ENCODE measurements at regions not wholly inside any gene's neighbourhood (a gene's known extent, or its start where the extent isn't known, plus 50 kb on each side); places are given as distances from the start of the nearest gene placed in this dataset.

- no peak for DNase-seq (ENCODE audit: low read depth)
Observed at GRCh38 chr2:236496340-236496739, 73.3 kb upstream of the ACKR3 start.

DNA sequence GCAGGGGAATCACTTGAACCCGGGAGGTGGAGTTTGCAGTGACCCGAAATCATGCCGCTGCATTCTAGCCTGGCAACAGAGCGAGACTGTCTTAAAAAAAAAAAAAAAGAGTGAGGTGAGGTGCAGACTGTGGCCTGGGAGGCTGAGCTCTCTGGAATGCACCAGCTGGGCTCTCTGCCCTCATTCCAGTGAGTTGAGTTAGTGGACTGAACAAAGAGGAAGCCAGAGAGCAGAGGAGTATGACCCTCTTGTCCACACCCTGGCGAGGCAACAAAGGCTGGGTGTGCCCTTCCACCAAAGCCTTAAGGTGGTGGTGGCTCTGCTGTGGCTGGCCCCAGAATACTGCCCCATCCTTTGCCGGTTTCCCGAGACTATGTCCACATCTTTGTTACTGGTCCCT, 71.3 kb upstream of the ACKR3 start:
- DNase-seq (ENCODE audit: low read depth) = no peak

- no peak for DNase-seq (ENCODE audit: low read depth)
Observed at GRCh38 chr2:236499691-236500578, 69.7 kb upstream of the ACKR3 start.

DNA sequence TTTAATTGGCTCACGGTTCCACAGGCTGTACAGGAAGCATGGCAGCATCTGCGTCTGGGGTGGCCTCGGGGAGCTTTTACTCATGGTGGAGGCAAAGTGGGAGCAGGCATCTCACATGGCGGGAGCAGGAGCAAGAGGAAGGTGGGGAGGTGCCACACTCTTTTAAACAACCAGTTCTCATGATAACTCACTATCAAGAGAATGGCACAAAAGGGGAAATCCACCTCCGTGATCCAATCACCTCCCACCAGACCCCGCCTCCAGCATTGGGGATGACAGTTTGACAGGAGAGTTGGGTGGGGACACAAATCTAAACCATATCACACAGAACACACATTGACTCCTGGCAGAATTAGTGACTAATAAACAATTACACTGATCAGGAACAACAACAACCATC, 68.6 kb upstream of the ACKR3 start:
- DNase-seq (ENCODE audit: low read depth) = no peak

DNA sequence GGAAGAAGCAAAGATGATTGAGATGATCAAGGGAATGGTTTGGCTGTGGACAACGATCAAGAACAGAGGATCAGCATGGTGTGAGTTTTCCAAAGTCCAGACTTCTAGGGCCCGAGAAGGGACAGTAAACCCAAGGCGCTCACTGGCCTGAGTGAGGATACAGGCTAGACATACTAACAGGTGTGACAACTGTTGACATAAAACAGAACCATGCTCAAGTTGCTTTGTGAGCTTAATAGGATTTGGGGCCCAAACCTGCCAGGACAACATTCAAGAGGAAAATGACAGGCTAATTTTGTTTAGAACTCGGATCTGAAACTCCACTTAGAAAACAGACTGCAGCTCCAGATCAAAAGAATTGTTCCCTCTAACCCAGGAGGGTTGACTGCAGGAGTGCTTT, 68.1 kb upstream of the ACKR3 start:
- DNase-seq (ENCODE audit: low read depth) = no peak

DNA sequence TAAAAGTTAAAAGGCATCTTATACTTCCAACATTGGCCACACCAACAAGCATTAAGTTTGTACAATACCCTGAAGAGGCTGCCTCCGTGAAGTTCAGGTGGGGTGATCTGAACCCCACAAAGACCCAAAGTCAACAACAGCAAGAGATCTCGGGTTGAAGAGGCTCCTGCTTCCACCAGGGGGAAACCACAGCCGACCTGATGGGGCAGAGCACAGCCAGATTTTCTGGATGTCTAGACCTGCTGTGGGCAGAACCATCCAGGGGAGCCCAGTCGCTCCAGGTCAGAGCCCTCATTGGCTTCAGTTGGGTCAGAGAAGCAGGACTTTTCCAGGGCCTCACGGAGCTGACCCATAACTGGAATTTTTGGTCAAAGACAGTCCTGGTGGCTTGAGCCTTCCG, 66.5 kb upstream of the ACKR3 start:
- no peak for DNase-seq (ENCODE audit: low read depth)

DNA sequence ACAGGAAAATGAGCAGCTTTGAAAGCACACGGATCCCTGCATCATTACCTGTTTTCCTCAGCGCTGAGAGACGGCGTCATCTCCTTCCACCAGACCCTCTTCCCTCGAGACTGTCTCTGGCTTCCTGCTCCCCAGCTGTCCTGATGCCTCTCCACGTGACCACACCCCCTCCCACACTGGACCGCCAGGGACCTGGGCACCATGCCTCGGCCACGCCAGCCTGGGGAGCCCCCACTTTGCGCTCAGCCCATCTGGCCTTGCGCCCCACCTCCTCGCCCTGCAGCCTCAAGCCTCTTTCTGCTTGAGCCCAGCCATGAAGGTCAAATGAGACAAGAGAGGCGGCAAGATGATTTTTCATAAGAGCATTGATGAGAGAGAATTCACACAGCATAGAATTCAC, 66.0 kb upstream of the ACKR3 start:
- DNase-seq (ENCODE audit: low read depth) = no peak

DNA sequence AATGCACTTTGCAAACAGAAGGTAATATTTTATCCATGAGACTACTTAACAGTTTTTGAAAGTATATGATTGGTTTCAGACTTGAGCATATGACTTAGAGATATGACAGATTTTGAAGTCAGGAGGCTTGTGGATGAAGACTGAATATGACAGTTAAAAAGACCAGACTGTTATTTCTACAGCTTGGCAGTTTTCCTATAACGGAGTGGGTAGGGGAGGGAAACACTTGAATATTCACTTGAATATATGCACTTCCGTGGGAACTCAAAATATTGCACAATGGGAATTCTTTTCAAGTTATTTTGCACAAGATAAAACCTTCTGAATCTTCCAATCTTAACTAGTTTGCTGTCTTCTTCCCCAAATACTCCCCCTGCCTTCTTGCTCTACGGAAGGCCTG, 64.6 kb upstream of the ACKR3 start:
- DNase-seq (ENCODE audit: low read depth) = no peak

DNA sequence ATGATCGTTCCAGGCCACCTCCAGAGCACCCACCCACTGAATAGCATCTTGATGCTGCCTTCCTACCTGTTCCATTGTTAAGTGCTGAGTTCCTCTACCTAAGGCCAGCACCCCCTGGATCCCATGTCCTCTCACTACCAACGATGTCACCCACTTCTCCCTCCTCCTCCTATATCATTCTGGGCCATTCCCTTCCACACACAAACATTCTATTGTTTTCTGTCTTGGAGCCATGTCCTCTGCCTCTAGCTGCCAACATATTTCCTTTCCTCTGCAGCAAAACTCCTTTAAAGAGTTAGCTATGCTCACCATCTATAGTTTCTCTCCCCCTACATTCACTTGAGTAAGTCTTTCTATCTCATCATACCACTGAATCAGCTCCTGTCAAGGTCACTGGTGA, 64.0 kb upstream of the ACKR3 start:
- DNase-seq (ENCODE audit: low read depth) = no peak

- no peak for DNase-seq (ENCODE audit: low read depth)
Observed at GRCh38 chr2:236507393-236508085, 62.1 kb upstream of the ACKR3 start.

DNA sequence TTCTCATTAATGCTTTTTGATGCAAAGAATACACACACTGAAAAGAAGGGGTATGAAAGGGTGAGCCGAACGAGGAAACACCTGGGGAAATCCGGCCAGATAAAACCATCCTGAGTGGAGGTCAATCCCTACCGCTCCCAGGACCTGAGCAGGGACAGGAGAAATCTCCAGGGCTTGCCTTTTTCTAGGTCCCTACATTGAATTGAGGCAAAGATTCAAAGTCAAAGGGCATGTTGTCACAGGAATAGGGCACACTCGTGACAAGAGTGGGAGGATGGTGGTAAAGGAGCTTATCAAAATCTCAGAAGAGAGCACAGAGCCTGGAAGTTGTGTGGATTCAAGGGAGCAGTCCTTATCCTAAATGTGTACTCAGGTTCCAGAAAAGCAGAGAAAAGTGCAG, 61.2 kb upstream of the ACKR3 start:
- DNase-seq (ENCODE audit: low read depth) = no peak

DNA sequence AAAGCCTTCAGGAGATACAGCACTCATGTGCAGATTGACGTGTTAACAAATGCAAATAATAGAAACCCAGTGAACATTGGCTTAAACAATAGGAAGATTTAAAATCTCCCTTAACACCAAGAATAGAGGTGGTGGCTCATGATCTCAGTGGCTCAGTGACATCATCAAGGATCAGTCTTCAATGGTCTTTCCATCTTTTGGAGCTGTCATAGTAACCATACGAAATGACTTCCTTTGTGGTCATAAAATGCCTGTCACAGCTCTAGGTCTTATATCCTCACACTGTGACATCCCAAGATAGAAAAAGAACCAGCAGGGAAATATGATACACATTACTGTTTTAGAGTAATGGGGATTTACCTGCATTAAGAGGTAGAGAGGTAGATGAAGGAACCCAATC, 59.6 kb upstream of the ACKR3 start:
- no peak for DNase-seq (ENCODE audit: low read depth)

GRCh38 chr2:236511266-236511665, 58.4 kb upstream of the ACKR3 start:
- no peak for DNase-seq (ENCODE audit: low read depth)

DNA sequence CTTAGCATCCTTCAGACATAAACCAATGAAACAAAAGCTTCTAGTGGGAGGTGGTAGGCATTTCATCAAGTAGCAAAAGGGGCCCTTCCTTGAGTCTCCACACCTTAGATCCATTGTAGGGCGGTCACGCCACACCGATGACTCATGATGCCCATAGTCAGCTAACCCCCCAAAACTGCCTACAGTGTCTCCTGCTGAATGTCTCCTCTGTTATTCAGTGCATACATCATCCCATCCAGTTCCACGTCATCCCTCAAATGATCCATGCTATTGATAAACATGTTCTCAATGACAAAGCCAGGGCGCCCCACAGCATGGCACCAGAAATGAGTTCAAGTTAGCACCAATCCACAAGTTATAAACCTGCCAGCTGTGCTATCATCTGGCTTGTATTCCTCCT, 57.4 kb upstream of the ACKR3 start:
- DNase-seq (ENCODE audit: low read depth) = no peak

DNA sequence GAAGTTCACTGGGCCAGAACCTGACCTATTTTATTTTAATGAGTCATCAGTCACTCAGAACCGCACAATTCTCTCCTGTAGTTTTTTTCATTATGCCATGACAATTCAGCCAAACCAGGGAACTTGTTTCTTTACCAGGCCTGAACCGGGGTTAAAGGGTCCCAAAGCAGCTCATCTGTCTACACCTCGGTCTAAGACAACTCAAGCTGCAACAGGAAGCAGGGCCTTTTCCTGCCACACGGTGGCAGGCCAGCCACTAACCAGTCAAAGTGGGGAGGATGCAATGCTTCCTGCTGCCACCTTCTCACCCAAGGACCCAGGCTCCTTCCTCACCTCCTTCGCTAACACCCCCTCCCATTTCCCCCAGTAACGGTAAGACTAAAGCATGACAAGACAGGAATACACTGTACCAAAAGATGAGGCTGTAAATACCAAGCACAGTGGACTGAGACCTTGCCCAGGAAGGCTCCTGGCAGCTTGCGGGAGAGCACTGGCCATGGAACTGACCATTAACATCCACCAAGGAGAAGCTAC, 56.7 kb upstream of the ACKR3 start:
- DNase-seq (ENCODE audit: low read depth) = peak; percentile 22

GRCh38 chr2:236513956-236514355, 55.7 kb upstream of the ACKR3 start:
- no peak for DNase-seq (ENCODE audit: low read depth)

DNA sequence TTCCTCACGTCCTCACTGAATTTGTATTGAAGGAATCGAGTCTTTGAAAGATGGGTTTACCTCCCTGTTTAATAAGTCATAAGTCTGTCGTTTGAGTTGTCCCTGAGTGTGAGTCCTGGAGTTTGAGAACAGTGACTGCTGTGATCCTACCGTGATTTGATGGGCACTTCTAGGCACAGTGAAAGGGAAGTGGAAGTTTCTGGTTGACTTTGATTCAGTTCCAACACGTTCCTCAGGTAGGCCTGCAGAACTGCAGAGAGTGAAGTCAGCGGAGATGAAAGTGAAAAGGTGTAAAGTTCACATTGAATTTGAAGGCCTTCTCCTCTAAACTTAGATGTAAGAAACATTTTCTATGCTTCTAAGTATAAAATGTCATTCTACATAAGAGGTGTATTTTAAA, 52.9 kb upstream of the ACKR3 start:
- no peak for DNase-seq (ENCODE audit: low read depth)

DNA sequence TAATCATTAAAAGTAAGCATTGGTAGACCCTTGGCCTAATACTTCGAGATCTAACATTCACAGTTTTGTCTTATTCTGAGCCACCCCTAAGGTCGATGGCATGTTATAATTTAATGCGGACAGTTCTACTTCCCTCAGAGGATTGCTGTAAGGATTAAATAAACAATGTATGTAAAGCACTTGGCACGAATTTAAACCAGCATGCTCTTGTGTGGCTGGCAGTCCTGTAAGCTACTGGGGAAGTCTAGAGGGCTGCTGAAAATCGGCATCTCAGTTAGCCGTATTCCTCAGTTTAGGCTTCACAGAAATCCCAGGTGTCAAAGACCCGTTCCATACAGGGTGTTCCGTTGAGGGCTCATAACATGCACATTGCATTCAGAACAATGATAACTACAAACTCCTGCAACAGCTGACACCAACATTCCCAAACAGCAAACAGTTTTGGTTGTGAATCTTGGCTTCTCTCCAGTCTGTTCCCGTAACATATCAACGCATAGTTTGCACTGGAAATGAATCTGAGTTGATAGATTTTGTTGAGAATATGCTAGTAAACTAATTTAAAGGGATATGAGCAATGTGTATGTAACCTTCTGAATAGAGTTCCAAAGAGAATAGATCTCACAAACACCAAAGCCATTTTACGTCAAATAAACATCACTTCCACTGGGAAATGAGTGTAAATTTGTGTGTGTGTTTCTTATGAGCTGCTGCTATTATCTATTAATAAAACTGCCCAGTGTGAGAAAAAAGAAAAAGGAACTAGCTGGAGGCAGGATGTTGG, 52.2 kb upstream of the ACKR3 start:
- no peak for DNase-seq (ENCODE audit: low read depth)

Data from LHCN-M2 (cell line).